GM21367 (cell line): ENCODE measurements at regions not wholly inside any gene's neighbourhood (a gene's known extent, or its start where the extent isn't known, plus 50 kb on each side); places are given as distances from the start of the nearest gene placed in this dataset.
"Not testable (repeated sequence)": the region's sequence is repeated elsewhere in the genome, so short reads cannot be mapped to it uniquely, and the experiment has no call there.

Experiments used
- ATAC-seq: cut with Tn5 transposase; IDR thresholded peaks from one replicate; pipeline ENCODE4 v1.9.1; 2021; ENCODE audit not compliant: unreplicated experiment

DNA sequence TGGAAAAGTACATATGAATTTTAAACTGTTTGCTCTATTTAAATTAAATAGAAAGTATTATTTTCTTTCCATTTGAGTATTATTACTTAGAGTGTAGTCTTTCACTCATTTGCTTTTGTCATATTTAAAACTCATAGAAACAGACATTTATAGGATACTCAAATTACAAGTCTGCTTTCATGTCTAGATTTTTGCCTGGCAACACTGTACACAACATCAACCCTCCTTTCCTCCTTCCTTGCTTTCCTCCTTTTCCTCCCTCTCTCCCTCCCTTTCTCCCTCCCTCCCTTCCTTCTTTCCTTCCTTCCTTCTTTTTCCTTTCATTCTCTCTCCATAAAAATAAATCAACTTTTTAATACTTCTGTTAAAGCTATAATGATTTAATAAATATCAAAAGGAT lies 2361.2 kb downstream of the ARAP2 start:
- ATAC-seq = no peak

DNA sequence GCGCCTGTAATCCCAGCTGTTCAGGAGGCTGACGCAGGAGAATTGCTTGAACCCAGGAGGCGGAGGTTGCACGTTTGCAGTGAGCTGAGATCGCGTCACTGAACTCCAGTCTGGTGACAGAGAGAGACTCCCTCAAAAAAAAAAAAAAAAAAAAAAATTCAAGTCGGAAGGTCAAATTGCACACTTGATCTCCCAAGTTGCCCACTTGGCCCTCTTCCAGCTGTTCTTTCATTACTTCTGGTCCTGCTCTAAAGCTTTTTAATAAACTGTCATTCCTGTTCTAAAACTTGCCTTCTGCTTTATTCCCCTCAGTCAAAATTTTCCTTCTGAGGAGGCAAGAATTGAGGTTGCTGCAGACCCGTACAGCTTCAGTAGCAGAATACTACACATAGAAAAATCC lies 2358.0 kb downstream of the ARAP2 start:
- no peak for ATAC-seq

DNA sequence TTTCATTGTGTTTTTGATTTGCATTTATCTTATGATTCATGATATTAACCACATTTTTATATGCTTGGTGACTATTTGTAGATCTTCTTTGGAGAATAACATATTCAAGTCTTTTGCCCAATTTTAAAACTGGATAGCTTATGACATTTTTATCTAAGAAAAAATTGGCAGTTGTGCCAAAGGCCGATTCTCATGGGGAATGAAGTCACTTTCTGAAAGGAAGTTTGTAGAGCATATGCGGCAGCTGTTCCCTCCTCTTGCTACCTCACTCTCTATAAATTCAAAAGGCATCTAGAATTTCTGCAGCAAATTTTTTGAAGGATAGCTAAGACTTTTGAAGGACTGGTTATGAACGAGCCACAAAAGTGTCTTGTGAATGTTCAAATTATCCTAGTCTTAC lies 2353.5 kb downstream of the ARAP2 start:
- ATAC-seq = no peak

GRCh38 chr4:33911959-33912358 lies 2332.4 kb downstream of the ARAP2 start:
- no peak for ATAC-seq

DNA sequence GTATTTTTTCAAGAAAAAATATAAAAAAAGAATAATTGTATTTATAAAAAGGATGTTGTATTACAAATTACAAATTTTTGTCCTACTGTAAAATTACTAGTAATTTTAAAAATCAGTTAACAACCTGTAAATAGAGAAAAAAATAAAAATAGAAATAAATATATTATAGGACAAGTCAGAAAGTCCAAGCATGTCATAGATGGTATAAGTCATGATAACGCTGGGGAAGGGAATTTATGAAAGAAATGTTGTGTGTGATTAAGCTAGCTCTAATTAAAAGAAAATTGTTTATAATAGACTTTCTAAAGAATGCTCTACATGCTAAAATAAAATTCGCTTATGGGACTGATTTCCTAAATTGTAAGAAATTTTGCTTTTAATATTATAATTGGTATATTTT lies 2329.9 kb downstream of the ARAP2 start:
- ATAC-seq = no peak

GRCh38 chr4:33923469-33923868 lies 2320.8 kb downstream of the ARAP2 start:
- ATAC-seq = no peak

GRCh38 chr4:33924239-33924638 lies 2320.1 kb downstream of the ARAP2 start:
- ATAC-seq = no peak

- ATAC-seq = no peak
Observed at GRCh38 chr4:33924811-33925210, 2319.5 kb downstream of the ARAP2 start.

- ATAC-seq = no peak
Observed at GRCh38 chr4:33930497-33930896, 2313.8 kb downstream of the ARAP2 start.

DNA sequence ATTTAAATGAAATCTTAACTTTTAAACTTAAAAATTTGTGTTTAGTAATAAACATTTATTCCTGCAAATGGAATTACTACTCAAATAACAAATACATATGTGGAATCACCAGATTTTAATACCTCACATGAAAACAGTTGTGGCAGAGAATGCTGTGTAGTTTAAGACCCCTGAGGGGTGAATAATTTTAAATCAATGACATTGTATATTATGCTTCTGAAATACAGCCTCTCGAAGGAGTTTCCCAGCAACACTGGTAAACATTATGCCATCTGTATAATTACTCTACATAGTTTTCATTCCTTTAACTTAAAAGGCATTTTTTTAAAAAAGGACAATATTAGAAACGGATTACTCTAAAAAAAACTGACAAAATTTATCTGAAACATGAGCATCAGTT lies 2313.3 kb downstream of the ARAP2 start:
- ATAC-seq = no peak

DNA sequence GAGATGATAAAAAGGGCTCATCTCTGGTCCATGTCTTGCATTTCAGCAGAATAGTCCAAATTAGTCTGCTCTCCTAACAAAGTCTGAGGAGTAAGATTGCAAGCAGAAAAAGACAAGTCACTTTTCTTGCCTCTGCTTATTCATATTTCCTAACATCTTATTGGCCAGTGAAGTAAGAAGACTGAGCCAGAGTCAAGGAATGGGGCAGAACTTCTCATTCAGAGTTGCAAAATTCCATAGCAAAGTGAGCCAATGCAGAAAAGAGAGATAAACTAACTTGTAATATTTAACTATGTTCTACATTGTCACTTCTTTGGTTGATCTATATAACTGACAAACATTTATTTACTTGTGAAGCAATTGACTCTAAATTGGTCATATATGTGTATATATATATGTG lies 2304.0 kb downstream of the ARAP2 start:
- no peak for ATAC-seq

DNA sequence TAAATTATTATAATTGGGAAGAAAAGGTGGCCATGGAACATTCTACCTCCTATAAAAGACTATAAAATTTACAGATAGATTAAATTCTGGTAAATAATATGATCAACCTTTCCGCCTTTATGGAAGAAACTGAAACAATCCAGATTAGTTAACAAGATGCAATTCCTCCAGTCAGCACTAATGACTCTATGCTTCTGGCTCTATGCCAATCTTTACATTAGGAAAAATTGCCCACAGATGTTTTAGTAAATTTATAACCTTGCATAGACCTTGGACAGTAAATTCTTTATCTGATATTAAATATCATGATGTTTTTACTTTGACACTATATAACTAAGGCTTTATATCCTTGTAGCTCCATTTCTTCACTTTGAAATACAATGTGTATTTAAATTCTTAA lies 2302.5 kb downstream of the ARAP2 start:
- no peak for ATAC-seq

DNA sequence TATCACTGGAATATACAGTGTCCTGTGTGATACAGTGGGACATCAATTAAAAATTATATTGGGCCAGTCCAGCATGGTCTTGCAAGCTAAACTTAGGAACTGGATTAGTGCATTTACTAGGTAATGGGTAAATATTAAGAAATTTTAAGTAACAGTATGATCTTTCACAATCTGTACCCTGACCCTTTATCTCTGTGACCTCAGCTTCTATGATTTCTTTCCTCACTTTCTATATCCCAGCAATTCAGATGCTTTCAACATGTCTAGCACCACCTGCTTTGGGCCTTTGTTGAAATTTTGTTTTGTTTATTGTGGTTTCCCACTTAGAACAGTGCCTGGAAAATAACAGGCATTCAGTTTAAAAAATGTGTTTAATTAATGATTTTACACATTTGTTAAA lies 2295.4 kb downstream of the ARAP2 start:
- no peak for ATAC-seq

- ATAC-seq = not testable (repeated sequence)
Observed at GRCh38 chr4:33953848-33954247, 2290.5 kb downstream of the ARAP2 start.

GRCh38 chr4:33954759-33955158 lies 2289.6 kb downstream of the ARAP2 start:
- ATAC-seq = no peak

GRCh38 chr4:33959519-33959918 lies 2284.8 kb downstream of the ARAP2 start:
- ATAC-seq = no peak

GRCh38 chr4:33961761-33962160 lies 2282.6 kb downstream of the ARAP2 start:
- no peak for ATAC-seq

DNA sequence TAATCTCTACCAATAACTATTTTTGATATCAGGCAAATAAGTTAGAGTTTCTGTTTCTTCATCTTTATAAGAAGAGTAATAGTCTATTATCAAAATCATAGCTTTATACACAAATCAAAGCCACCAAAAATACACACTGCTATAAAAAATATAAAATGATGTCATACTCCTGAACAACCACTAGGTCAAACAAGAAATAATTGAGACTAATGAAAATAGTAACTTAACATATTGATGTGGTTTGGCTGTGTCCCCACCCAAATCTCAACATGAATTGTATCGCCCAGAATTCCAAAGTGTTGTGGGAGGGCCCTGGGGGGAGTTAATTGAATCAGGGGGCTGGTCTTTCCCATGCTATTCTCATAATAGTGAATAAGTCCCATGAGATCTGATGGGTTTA lies 2277.5 kb downstream of the ARAP2 start:
- no peak for ATAC-seq

GRCh38 chr4:33974270-33974669 lies 2270.0 kb downstream of the ARAP2 start:
- no peak for ATAC-seq

DNA sequence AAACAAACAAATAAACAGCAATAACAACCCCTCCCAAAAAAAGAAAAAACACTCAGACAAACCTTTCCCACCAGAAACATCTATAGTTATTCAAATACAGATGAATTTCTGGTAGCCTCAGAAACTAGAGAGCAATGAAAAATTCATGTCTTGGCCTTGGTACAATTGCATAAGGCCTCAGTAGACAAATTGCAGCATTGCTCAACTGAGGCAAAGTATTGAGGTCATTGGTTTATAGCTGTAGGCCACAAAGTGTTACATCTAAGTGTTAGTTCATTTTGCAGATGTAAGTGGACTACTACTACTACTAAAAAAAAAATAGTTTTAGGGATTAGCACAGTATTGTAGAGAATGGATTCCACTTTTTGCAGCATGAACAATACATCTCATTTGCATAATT lies 2268.3 kb downstream of the ARAP2 start:
- no peak for ATAC-seq

DNA sequence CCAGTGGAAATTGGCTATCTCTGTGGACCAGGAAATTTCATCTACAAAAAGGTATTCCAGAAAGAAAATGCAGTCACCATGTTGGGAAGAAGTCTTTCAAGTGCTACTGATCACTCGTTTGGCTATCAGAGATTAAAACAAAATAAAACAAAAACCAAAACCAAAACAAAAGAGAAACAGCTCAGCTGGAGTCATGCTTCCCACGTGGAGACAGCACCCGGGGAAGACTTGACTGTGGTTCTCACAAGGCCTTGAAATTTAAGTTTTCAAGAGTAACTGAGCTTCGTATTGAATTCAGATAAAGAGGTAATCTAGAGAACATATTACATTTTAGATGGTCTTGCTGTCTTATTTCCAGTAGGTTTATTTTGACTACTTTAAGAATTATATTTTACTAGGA lies 2264.5 kb downstream of the ARAP2 start:
- not testable (repeated sequence) for ATAC-seq

DNA sequence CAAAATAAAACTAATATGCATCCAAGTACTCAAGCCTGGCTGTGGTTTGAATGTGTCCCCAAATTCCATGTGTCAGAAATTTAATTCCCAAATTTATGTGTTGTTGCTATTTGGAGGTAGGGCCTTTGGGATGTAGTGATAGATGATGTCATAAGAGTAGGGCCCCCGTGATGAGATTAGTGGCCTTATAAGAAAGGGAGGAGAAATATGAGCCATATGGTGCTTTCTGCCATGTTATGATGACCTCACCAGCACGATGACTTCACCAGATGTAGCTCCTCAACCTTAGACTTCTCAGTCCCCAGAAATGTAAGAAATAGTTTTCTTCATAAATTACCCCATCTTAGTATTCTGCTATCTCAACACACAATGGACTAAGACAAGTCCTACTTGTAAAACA lies 2264.0 kb downstream of the ARAP2 start:
- ATAC-seq = no peak

DNA sequence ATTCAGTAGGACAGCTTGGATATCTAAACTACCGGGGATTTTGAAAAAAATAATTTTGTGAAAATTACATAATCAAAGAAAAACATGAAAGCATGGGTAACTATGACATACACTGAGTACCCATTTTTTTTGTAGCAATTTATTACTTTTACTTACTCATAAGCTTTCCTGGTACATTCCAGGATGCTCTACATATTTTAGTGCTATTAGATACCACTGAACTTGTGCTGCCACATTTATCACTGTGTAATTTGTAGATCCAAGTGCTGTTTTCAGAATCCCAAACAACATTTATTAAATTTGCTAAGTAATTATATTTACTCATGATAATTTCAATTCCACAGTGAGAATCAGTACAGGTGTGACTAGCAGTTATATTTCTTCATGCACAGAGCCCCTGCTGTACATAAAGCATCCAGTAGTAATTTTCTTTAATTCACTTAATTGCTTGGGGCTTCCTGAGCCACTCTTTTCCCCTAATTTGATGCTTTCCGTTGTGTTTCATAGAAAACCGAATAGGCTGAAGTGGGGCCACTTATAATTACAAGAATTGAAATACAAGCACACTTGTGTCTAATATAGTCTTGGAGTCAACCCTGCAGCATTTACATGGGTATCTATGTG lies 2254.4 kb downstream of the ARAP2 start:
- no peak for ATAC-seq
